MM.1S (cell line): ENCODE measurements at regions not wholly inside any gene's neighbourhood (a gene's known extent, or its start where the extent isn't known, plus 50 kb on each side); places are given as distances from the start of the nearest gene placed in this dataset.

ENCODE experiments used
- DNase-seq: peaks from one replicate; pipeline ENCODE4 v3.0.0-alpha.2; 2015
- H2AFZ ChIP-seq: fragments of 300-600 bp; sonication (generic); 2 replicates; pipeline ENCODE4 v1.6.0; 2016; ENCODE audit warnings: antibody characterized with exemption, low read length
- H3F3A ChIP-seq: fragments of 300-600 bp; sonication (generic); 2 replicates; pipeline ENCODE4 v1.6.1; 2016; ENCODE audit warnings: mild to moderate bottlenecking, antibody characterized with exemption, low read length, moderate library complexity, mixed read lengths; ENCODE audit not compliant: insufficient read depth
- H3K27ac ChIP-seq: fragments of 300-600 bp; sonication (generic); 2 replicates; pipeline ENCODE4 v1.5.1; 2016; ENCODE audit warnings: mild to moderate bottlenecking, low read length
- H3K27me3 ChIP-seq: fragments of 300-600 bp; sonication (generic); replicated peaks from 2 replicates; pipeline ENCODE4 v1.6.0; 2016; ENCODE audit warnings: low read length; ENCODE audit not compliant: insufficient read depth
- H3K36me3 ChIP-seq: fragments of 300-600 bp; sonication (generic); replicated peaks from 2 replicates; pipeline ENCODE4 v1.6.1; 2016; ENCODE audit warnings: mild to moderate bottlenecking, low read length, mixed read lengths; ENCODE audit not compliant: insufficient read depth
- H3K4me1 ChIP-seq: fragments of 300-600 bp; sonication (generic); 2 replicates; pipeline ENCODE4 v1.6.1; 2016; ENCODE audit warnings: low read length, mixed read lengths
- H3K4me2 ChIP-seq: fragments of 300-600 bp; sonication (generic); 2 replicates; pipeline ENCODE4 v1.6.0; 2016; ENCODE audit warnings: low read depth, low read length
- H3K4me3 ChIP-seq: fragments of 300-600 bp; sonication (generic); 2 replicates; pipeline ENCODE4 v1.5.1; 2016; ENCODE audit warnings: low read length, mixed read lengths
- H3K79me2 ChIP-seq: fragments of 300-600 bp; sonication (generic); 2 replicates; pipeline ENCODE4 v1.6.1; 2016; ENCODE audit warnings: mixed run types, low read length, mixed read lengths
- H3K9ac ChIP-seq: fragments of 300-600 bp; sonication (generic); 2 replicates; pipeline ENCODE4 v1.6.1; 2016; ENCODE audit warnings: low read length, mixed read lengths
- H3K9me2 ChIP-seq: fragments of 300-600 bp; sonication (generic); replicated peaks from 2 replicates; pipeline ENCODE4 v1.6.1; 2016; ENCODE audit warnings: mild to moderate bottlenecking, low read length, mixed read lengths; ENCODE audit not compliant: insufficient read depth
- H3K9me3 ChIP-seq: fragments of 300-600 bp; sonication (generic); replicated peaks from 2 replicates; pipeline ENCODE4 v1.6.1; 2016; ENCODE audit warnings: mild to moderate bottlenecking, low read length, mixed read lengths; ENCODE audit not compliant: insufficient read depth
- H4K20me1 ChIP-seq: fragments of 300-600 bp; sonication (generic); 2 replicates; pipeline ENCODE4 v1.6.1; 2016; ENCODE audit warnings: mild to moderate bottlenecking, low read length, moderate library complexity, mixed read lengths; ENCODE audit not compliant: insufficient read depth
- CTCF ChIP-seq: fragments of 300-600 bp; sonication (generic); IDR thresholded peaks from 2 replicates; pipeline ENCODE4 v1.5.1; 2016; ENCODE audit warnings: antibody characterized with exemption, low read length, mixed read lengths
- EZH2 ChIP-seq: fragments of 300-600 bp; sonication (generic); optimal IDR thresholded peaks from 2 replicates; pipeline ENCODE3; 2017; ENCODE audit warnings: low read depth, mild to moderate bottlenecking, antibody characterized with exemption, low read length, mixed read lengths
- EZH2phosphoT487 ChIP-seq: fragments of 300-600 bp; sonication (generic); IDR thresholded peaks from 2 replicates; pipeline ENCODE4 v1.6.1; 2018; ENCODE audit warnings: antibody characterized with exemption, low read length

- H3K27ac ChIP-seq: no peak overlapping the region
- no peaks in the 10 kb centered on the region for H3K4me1 ChIP-seq
- H3F3A ChIP-seq: no peaks in the 10 kb centered on the region
- DNase-seq: no peak
- H3K9me3 ChIP-seq: no peaks in the 10 kb centered on the region
- no peaks in the 10 kb centered on the region for H3K79me2 ChIP-seq
- H3K36me3 ChIP-seq: no peaks in the 10 kb centered on the region
- H3K4me2 ChIP-seq: no peak overlapping the region
- H2AFZ ChIP-seq: no peak overlapping the region
- H3K9me2 ChIP-seq: no peaks in the 10 kb centered on the region
- H3K27me3 ChIP-seq: no peaks in the 10 kb centered on the region
- H4K20me1 ChIP-seq: no peaks in the 10 kb centered on the region
- no peak overlapping the region for H3K4me3 ChIP-seq
- no peak for TF ChIP-seq EZH2phosphoT487
- no peak for TF ChIP-seq EZH2
- no peak for TF ChIP-seq CTCF
- no peak overlapping the region for H3K9ac ChIP-seq
These were observed 169.0 kb upstream of the ZFHX3 start for GRCh38 chr16:73216932-73217331.

GRCh38 chr16:73215678-73216377 is 167.9 kb upstream of the ZFHX3 start:
- no peak overlapping the region for H3K4me2 ChIP-seq
- TF ChIP-seq EZH2phosphoT487 (no peak), CTCF (no peak), EZH2 (no peak)
- H3K9me3 ChIP-seq: no peaks in the 10 kb centered on the region
- H3K4me3 ChIP-seq: no peak overlapping the region
- no peaks in the 10 kb centered on the region for H3K36me3 ChIP-seq
- no peaks in the 10 kb centered on the region for H3F3A ChIP-seq
- H3K9me2 ChIP-seq: no peaks in the 10 kb centered on the region
- no peak overlapping the region for H3K9ac ChIP-seq
- H3K27ac ChIP-seq: no peak overlapping the region
- no peaks in the 10 kb centered on the region for H3K4me1 ChIP-seq
- H3K27me3 ChIP-seq: no peaks in the 10 kb centered on the region
- DNase-seq: no peak
- no peaks in the 10 kb centered on the region for H4K20me1 ChIP-seq
- no peak overlapping the region for H2AFZ ChIP-seq
- H3K79me2 ChIP-seq: no peaks in the 10 kb centered on the region

GRCh38 chr16:73214825-73215677 is 167.1 kb upstream of the ZFHX3 start:
- H3K4me2 ChIP-seq: no peak overlapping the region
- DNase-seq: no peak

More at GRCh38 chr16:73214825-73215677, 167.1 kb upstream of the ZFHX3 start:
- H4K20me1 ChIP-seq: no peaks in the 10 kb centered on the region
- H3K9ac ChIP-seq: no peak overlapping the region
- H3K4me1 ChIP-seq: no peaks in the 10 kb centered on the region
- H2AFZ ChIP-seq: no peak overlapping the region
- no peaks in the 10 kb centered on the region for H3K36me3 ChIP-seq
- H3F3A ChIP-seq: no peaks in the 10 kb centered on the region
- no peaks in the 10 kb centered on the region for H3K9me2 ChIP-seq
- H3K27ac ChIP-seq: no peak overlapping the region
- no peaks in the 10 kb centered on the region for H3K79me2 ChIP-seq
- H3K9me3 ChIP-seq: no peaks in the 10 kb centered on the region
- H3K4me3 ChIP-seq: no peak overlapping the region
- H3K27me3 ChIP-seq: no peaks in the 10 kb centered on the region
- TF ChIP-seq EZH2 (no peak), EZH2phosphoT487 (no peak), CTCF (no peak)
